HG02840 (cell line): ENCODE measurements at regions not wholly inside any gene's neighbourhood (a gene's known extent, or its start where the extent isn't known, plus 50 kb on each side); places are given as distances from the start of the nearest gene placed in this dataset.

ENCODE experiments used
- ATAC-seq: cut with Tn5 transposase; IDR thresholded peaks from one replicate; pipeline ENCODE4 v1.9.1; 2021; ENCODE audit warnings: mild to moderate bottlenecking, moderate library complexity, moderate number of reproducible peaks; ENCODE audit not compliant: unreplicated experiment, low FRiP score

DNA sequence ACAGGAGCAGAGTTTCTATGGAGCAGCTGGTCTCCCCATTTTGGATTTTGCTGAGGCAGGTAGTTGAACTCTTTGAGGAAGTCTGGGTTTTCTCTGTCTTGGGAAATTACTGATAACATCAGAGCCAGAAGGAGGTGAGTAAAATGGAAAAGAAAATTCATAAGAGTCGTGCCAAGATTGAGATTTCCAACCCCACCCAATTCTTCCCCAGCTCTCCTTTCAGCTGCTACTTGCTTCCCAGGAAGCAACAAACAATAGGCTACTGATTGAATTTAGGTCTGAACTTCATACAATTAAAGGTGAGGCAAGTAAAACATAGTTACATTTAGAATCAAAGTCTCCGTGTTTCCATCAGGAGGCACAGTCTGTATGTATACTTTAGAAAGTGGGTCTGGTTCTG lies 54.6 kb upstream of the EOLA2 start:
- ATAC-seq = no peak

DNA sequence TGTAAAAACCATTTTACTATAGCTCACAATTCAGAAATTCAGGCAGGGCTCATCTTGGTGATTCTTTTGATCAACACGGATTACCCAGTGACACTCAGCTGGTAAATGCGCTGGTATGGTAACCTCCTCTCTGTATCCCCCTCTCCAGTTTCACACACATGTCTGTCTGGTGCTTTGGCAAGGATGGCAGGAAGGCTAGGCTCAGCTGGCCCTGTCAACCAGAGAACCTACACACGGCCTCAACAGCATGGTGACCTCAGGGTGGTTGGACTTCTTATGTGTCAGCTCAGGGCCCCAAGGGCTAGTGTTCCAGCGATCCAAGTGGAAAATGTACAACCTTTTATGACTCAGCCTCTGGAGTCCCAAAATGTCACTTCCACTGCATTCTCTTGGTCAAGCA lies 55.7 kb upstream of the EOLA2 start:
- no peak for ATAC-seq

DNA sequence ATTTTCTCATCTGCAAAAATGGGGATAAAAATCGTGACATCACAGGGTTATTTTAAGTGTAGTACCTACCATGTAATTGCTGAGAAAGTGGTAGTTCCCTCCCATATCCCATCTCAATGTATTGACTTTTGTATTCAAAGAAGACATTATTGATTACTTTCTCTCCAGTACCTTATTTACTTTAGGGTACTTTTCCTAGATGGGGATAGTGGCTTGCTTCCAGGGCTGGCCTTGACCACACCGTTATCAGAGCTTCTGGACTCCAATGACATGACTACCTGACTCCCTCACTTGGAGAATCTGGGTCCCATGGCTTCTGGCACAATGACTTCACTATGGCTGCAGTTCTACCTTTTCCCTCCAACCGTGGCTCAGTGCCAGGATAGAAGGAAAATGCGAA lies 58.2 kb upstream of the EOLA2 start:
- no peak for ATAC-seq

DNA sequence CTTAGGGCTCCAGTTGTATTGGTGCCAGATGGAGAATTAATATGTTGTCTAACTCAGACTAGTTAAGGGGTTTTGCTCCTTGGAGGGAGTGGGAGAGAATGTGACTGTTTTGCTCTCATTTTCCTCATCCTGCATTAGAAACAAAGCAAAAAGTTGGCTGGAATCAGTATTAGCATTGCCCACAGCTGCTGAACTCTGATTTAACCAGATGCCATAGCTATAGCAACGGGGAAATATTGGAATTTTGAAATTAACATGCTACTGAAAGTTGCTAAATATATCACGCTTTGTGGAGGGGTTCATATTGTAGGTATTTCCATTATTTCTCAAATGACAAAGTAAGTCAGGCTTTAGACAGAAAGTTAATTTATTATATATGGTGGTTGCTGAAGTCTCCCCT lies 66.7 kb upstream of the EOLA2 start:
- no peak for ATAC-seq

DNA sequence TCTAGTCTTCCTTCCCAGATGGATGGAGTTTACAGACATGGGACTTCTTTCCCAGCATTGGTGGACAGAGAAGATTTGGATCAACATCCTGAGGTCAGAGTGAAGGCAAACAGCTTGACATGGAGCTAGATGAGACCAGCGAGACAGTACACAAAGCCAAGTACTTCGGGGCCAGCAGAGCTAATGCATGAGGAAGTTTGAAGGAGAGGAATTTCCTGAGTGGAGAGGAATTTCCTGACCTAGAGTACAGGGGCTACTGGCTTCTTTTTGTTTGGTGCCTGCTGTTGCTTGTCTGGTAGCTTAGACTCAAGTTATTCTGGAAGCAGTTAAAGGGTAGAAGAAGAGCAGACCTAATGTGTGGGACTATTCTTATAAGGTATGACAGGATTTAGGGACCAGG lies 69.1 kb upstream of the EOLA2 start:
- no peak for ATAC-seq

DNA sequence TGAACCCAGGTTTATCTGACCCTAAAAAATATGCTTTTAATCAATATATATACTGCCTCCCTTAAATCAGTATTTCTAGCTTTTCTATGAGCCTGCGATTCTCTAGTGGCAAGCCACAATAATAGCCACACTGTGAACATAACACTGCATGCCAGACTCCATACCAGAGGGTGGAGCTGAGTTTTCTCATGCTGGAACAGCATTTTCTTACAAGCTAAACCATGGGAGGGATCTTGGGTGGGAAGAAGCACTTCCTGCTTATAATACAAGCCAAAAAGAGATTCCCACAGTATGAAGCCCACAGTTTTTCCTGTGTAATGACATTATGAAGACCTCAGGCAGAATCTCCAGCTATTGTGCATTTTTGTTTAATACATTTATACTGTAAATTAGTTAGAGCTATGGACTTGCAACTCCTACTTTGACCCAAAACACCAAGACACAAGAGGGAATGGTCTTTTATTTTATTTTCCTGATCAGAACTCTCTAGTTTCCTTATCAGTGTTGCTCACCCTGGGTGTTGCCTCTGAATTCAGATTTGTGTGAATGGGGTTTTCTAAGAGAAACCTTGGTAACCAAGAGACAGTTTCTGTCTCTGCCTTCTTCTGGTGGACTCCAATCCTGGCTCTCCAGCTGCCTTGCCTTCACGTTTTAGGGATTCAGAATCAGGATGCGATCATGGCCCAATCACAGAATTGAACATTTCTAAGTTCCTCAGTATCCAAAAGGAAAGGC lies 74.5 kb upstream of the EOLA2 start:
- ATAC-seq = no peak

DNA sequence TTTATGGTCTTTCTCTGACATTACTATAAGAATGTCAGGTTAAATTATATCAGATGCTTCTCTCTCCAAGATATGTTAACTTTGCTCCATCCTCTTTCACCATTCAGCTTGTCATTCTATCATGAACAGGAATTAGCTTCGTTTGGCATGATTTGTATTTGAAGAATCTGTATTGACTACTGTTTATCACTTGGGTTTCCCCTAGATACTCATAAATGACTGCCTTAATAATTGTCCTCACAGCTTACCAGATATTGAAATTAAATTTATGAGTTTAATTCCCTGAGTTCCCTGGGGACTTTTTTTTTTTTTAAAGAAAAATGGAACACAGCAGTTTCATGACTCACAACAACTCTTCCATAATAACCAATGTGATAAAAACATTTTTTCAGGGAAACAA lies 76.2 kb upstream of the EOLA2 start:
- ATAC-seq = no peak

DNA sequence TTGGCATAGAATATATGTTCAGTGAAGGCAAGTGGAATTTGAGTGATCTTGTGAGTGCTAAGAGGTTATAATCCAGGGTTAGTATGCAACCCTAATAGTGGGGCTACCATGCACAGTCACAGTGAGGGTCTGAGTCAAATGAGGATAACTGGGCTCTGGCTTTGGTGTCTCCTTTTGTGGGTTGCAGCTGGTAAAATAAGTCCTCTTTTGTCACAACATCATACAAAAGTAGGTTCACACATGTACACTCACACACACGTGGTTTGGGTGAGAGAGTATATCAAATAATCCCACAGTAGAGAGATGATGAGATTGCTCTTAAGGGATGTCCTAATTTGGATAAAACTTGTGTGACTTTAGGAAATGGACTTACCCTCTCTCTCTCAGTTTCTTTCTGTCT lies 79.6 kb upstream of the EOLA2 start:
- no peak for ATAC-seq

DNA sequence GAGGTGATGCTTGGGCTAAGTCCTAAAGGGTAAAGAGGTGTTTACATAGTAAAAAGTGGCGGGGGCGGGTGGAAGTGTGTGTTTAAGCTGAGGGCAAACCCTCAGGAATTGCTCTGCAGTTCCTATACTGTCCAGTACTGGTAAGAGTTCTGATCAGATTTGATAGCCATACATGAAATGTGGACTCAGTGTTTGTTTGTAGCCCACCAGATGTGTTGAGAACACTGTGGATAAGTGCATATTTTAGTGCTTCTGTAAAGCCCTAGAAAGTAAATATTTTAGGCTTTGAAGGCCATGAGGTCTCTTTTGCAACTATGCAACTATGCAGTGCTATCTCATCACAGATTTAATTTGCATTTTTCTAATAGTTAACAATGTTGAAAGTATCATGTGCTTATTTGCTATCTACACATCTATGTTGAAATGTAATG lies 80.7 kb upstream of the EOLA2 start:
- ATAC-seq = no peak

DNA sequence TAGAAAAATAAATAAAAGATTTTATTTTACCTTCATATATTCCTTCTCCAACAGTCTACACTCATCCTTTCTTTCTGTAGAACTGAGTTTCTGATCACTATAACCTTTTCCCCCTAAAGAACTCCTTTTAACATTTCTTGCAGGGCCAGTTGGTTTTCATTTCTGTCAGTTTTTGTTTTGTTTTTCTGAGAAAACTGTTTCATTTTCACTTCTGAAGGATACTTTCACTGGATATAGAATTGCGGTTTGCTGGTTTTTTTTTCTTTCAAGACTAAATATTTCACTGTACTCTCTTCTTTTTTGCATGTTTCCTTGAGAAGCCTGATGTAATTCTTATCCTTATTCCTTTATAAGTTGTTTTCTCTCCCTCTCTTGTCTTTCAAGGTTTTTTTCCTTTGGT lies 90.4 kb upstream of the EOLA2 start:
- no peak for ATAC-seq

DNA sequence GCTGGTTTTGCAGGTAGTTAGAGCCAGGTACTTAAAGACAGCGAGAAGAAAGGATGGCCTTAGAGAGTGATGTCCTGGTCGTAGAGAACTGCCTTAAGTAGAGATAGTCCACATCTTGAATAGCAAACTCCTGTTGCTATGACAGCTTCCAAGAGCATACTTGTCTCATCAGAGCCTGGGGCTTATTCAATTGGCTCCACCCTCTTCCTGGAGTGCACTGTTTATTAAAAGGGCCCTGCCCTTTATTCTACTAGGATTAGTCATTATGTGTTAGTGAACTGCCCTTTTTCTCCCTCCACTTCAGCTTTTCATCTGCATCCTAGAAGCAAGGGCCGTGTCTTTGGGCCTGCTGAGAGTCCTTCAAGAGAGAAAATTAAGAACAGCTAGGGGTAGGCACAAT lies 94.5 kb upstream of the EOLA2 start:
- no peak for ATAC-seq

DNA sequence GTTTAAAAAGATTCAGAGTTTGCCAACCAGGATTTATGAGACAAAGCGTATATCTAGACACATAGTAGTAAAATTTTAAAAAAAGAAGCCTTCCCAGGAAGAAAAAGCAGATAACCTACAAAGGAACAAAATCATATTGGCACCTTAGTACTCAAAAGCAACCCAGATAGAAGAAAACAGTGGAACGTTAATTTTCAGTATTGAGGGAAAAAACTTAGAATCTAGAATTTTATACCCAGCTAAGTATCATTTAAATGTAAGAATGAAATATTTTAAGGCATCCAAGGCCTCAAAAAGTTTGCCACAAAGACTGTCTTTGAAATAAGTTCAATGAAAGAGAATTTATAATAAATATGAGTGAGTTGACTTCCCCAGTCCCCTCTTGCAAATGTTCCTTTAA lies 96.5 kb upstream of the EOLA2 start:
- ATAC-seq = no peak

DNA sequence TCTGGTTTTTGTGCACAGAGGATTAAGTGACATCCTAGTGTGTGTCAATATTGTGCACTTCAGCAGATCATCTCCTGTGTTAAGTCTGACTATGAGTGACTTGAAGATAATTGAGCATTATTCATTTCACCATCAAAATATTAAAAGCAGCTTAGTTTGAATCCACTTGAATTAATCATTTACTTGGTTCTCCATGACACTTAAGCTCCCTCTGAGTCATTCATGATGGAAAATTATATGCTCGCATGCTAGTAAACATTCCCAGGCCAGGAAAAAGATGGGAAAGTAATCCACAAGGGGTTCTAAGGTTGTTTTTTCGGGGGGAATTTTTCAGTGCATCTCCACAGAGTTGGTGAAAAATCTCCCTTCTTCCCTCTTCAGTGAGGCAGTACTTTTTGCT lies 97.2 kb upstream of the EOLA2 start:
- ATAC-seq = no peak

DNA sequence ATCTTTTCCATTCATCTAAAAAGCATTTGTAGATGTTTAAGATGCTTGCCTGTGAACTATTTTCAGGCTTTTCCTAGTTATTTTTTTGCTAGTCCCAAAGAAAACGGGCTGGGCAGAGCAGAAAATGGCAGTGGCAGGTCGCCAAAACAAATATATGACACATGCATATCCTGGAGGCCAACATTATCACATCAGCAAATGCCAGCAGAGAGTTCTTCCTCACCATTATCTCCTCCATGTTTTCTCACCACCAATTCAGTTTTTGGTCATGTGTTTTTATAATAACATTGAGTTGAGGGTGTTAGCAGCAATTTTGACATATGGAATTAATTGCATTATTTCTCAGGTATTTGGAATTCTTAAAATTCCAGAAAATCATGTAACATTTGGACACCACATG lies 97.9 kb upstream of the EOLA2 start:
- ATAC-seq = no peak

DNA sequence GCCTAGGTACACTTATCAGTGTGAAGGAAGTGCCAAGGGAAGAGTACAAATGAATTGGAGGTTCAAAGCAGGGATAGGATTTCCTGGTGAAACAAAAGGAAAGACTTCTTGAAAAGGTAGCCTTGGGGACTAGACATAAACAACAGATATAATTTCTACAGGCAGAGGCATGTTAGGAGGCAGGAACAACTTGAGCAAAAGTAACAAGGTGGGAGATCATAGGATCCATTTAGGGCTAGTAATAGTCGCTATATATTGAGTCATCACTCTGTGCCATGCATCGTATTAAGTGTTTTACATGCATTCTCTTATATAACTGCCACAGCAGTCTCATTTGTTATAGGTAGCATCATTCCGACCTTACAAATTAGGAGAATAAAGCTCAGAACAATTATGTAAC lies 98.3 kb upstream of the EOLA2 start:
- no peak for ATAC-seq

DNA sequence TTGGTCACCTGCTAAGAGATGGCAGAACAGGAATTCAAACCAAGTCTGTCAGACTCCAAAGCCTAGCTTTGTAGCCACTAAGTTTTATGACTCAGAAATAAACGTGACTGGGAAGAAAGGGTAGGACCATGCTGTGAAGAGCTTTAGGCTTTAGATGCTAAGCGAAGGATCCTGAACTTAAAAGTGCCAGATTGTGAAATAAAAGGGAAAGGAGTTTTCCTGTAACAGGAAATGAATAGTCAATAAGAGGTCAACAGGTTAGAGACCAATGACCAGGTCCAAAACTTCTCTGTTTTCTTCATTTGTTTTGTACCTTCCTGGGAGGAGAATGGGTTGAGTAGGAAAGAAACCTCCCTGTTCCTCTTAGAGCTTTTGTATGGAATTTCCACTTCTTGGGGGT lies 98.8 kb upstream of the EOLA2 start:
- ATAC-seq = no peak

DNA sequence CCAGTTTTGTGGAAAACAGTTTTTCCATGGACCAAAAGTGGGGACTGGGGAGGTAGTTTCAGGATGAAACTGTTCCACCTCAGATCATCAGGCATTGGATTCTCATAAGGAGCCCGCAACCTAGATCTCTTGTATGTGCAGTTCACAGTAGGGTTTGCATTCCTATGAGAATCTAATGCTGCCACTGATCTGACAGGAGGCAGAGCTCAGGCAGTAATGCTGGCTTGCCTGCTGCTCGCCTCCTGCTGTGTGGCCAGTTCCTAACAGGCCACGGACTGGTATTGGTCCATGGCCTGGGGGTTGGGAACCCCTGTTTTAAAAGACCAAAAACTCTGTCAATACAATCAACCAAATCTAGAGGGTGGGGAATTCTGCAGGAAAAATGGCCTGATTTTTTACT lies 100.0 kb upstream of the EOLA2 start:
- ATAC-seq = no peak

DNA sequence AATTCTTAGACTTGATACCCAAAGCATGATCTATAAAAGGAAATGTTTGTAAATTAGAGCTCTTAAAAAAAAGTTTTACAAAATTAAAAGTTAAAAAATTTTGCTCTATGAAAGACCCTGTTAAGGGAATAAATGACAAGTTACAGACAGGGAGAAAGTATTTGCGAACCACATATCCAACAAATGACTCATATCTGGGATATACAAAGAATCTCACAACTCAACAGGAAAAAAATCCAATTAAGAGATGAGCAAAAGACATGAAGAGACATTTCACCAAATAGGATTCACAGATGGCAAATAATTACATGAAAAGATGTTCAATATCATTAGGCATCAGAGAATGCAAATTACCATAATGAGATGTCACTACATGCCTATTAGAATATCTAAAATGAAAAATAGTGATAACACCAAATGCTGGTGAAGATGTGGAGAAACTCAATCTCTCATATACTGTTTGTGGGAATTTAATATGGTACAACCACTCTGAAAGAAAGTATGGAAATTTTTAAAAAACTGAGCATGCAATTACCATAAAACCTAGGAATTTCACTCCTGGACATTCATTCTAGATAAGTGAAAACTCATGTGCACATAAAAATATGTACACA lies 100.8 kb upstream of the EOLA2 start:
- no peak for ATAC-seq

DNA sequence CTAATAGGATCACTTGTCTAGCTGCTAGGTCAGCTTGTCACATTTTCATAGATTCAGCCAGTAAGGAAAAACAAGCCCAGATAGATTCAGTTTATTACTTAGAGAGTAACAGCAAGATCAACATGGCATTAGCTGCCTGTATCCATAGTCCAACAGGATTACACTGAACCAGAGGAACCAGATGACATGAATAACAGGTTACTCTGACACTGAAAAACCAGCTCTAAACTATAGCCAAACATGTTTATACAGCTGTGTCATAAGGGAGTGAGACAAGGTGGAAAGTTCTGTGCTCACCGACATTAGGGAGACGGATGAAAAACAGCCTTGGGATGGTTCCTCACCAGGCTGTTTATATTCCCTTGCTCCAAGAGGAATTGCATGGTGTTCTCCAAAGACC lies 102.9 kb upstream of the EOLA2 start:
- no peak for ATAC-seq

DNA sequence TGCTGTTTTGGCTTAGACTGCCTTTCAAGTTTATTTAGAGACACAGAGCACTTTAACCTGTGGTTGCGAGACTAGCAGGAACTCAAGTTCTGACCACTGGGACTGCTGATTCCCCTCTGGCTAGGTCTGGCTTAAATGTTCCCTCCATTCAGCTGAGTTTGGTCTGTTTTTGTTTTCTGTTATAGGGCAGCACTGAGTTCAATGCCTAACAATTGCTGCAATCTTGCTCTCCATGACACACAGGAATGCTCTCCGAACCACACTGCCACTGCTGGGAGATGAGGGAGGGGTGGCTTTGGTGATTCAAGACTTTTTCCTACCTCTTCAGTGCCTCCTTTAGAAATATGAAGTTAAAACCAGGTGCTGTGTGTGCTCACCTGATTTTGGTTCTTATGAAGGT lies 106.3 kb upstream of the EOLA2 start:
- no peak for ATAC-seq

DNA sequence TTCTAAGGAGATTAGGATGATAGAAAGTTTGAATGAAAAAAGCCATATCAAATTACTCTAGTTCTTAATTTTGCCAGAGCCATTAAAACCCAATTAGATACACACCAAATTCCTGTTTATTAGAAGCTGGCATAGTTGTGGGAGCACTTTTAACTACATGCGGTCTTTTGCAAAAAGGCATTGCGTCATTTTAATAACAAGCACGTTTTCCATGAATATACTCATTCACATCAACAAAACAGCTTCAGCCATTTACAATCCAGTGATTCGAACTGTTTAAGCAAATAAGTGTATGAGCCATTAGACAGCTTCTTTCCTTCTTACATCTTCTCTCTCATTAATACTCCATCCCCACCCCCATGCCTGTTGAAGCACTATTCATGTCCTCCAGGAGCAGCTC lies 109.5 kb upstream of the EOLA2 start:
- no peak for ATAC-seq

DNA sequence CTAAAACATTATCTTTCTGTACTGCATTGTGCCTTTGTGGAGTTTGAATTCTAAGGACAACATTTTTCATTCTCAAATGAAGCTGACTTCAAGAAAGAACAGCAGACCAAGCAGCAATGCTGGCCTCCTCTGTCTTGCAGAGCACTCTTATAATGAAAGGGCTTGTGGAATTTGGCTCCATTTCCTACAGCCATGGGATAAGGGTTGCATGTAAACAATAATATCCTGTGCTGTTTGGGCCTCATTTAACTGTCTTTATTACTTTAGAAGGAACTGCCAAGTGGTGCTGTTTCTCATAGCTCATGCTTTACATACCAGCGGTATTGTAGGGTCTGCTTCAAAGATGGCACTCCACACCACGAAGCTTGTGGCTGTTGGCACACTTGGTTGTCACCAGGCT lies 111.4 kb upstream of the EOLA2 start:
- ATAC-seq = no peak

DNA sequence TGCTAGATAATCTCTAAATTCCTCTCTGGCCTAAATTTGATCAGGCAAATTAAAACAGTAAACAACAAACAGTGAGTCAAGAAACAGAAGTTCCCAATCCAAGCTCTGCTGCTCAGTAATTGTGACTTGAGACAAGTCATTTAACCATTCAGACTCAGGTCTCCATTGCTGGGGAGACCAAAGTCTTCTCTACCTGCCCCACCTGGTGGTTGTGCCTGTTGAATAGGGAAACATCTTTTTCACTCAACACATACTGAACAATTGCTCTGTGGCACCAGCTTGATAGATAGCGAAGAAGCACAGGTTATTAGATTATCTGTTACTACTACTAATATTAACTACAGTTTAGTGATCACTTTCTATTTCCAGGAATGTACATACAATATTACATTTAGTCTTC lies 112.1 kb upstream of the EOLA2 start:
- ATAC-seq = no peak
